ENCODE measurements at regions not wholly inside any gene's neighbourhood (a gene's known extent, or its start where the extent isn't known, plus 50 kb on each side); places are given as distances from the start of the nearest gene placed in this dataset.

- DNase-seq (ENCODE audit: low spot score): no peak
Measured at GRCh38 chr13:90738881-90739280, 608.6 kb upstream of the MIR17HG start.

DNA sequence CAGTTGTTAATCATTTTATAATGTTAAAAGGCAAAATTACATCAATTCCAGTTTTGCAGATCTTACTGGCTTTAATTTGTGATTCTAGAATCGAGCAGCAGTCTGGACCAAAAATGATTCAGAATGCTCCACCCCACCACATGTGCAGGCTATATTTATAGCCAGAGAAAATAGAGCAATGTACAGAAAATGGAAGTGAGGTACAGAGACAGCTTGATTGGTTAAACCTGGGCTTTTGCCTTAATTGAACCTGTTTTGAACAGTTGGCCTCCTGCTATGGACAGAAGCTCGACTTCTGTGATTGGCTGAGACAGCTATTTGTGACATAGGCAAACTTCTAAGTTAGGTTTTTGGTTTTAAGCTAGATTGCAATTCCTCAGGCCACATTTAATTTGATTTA, 607.4 kb upstream of the MIR17HG start:
- FAIRE-seq (no peak), DNase-seq (ENCODE audit: low spot score) (no peak)

More at GRCh38 chr13:90738881-90739280, 608.6 kb upstream of the MIR17HG start:
- no peak for FAIRE-seq

DNA sequence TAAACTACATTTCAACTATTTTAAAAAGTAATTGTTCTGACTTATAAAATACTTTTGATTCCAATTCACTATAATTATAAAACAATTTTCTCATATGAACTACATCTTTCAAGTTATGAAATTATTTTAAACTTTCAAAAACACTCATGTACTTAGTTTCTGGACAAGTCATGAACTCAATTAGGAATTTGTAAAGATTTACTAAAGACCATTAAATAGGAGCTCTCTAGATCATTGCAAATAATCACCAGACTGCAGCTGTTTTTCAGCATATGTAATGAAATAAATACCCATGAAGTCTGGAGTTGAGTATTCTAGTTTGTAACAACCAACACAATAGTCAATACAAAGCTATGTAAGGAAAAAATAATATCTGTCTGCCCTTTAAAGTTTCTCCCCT, 605.1 kb upstream of the MIR17HG start:
- FAIRE-seq (no peak), DNase-seq (ENCODE audit: low spot score) (no peak)

DNA sequence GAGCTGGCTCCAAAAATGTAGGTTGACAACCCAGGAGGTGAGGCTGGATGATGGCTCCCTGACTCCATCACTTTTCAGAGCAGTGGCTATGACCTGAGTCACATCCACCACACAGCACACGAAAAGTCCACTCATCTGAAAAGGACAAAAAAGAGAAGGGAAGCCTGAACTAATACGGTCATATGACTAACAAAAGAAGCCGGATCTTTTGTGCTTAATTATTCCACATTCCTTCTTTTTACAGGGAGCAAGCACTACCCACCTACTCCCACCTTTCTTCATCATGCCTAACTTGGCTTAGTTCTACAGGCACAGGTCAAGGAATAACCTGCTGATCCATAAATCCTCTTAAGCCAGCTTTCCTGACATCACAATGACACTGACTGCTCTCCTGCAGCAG, 601.3 kb upstream of the MIR17HG start:
- FAIRE-seq (no peak), DNase-seq (ENCODE audit: low spot score) (no peak)

DNA sequence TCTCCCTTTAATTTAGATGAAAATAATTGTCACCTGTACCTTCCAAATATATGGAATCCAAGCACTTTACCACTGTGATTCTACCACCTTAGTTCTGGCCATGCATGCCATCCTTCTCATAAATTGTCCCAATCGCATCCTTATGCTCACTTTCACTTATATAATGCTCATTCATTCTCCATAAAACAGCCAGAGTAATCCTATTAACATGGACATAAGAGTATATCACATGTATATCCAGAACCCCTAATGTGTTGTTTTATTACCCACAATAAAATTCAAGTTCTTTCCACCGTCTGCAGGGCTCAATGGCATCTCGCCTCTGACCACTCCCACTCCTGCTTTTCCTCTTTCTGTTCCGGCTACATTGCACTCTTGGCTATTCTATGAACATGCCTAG, 597.5 kb upstream of the MIR17HG start:
- no peak for DNase-seq (ENCODE audit: low spot score)

DNA sequence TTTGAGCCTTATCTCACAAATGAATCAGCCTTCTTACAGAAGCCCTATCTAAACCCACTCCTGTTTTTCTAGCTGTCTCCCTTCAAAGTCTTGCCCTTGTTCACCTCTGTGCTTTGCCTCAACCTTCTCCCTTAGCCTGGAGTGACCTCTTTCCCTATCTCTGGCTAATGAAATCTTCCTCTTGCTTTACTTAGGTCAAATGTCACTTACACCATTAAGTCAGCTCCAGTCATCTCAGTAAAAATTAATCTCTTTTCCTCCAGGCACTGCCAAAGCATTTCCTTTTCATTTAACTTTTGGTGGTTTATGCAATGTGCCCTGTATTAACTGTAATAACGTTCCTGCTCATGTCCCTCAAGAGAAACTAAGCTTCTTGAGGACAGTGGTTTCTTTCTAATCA, 596.5 kb upstream of the MIR17HG start:
- DNase-seq (ENCODE audit: low spot score) (no peak), FAIRE-seq (no peak)

More for the DNA sequence above, 597.5 kb upstream of the MIR17HG start:
- no peak for FAIRE-seq

DNA sequence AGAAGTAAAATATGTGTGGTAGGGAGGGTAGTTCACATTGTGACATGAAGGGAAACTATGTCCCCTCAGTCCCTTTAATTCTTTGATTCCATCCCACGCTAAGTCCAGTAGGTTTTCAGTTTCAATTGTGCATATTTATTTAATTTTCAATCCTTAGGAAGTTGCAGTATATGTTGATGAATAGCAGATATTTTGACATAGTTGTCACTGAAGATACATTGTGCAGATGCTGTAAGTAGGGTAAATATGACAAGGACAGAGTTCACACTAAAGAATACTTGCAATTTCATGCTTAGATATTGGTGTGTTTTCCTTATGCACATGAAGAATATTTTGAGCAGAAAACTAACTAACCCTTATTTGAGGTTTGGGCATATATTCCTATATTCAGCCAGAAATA, 595.4 kb upstream of the MIR17HG start:
- DNase-seq (ENCODE audit: low spot score) (no peak), FAIRE-seq (no peak)

GRCh38 chr13:90757127-90757680, 590.3 kb upstream of the MIR17HG start:
- no peak for FAIRE-seq
- no peak for DNase-seq (ENCODE audit: low spot score)

- DNase-seq (ENCODE audit: low spot score) (no peak), FAIRE-seq (no peak)
Measured at GRCh38 chr13:90760639-90761038, 586.8 kb upstream of the MIR17HG start.

DNA sequence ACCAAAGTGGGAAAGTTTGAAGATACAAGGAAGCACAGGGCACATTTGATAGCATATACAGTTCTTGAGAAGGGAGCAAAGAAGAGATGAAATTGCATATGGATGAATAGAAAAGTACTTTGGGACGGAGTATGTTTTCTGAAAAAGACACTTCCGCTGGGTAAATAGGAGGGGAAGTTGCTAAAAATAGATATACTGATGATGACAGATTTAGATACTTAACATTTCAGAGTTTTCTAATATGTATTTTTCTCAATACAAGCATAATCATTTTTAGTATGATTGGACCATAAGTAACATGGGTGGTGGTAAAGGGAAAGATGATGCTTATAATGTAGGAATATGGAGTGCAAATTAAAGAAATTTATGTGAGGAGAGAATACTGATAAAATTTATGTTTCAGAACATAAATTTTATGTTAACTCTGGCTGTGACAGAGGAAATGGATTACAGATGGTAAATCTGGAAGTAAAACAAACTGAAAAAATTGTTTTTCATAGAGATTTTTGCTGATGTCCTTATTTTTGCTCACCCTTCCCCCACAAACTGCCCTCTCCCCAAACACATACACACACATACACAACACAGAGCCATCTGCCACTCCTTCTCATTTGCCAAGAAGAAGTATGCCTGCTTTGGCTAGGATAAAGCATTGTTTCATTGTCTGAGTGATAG, 583.9 kb upstream of the MIR17HG start:
- DNase-seq (ENCODE audit: low spot score) (no peak), FAIRE-seq (no peak)

DNA sequence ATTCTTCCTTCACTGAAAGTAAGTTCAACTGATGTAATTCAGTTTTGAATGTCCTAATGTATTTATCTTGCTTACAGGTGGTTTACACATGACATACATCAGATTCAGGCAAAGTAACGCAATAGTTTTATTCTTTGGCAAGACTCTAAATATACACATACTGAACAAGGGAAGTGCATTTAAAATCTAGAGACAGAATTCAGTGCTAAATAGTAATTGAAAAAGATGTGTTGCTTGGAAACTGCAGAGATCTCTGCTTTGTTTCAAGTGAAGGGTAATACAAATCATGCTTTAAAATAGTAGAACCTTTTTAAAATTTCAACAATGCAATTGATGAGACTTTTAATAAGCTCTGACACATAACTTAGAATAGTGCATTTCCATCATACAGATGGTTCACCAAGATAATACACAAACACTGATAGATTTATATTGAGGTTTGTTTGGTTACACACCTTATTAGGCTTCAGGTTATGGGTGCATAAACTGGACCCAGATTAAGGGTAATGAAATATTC, 581.0 kb upstream of the MIR17HG start:
- DNase-seq (ENCODE audit: low spot score) (no peak), FAIRE-seq (no peak)

GRCh38 chr13:90768116-90768515, 579.4 kb upstream of the MIR17HG start:
- FAIRE-seq: no peak
- no peak for DNase-seq (ENCODE audit: low spot score)

- FAIRE-seq: no peak
- no peak for DNase-seq (ENCODE audit: low spot score)
Measured at GRCh38 chr13:90769387-90769786, 578.1 kb upstream of the MIR17HG start.

DNA sequence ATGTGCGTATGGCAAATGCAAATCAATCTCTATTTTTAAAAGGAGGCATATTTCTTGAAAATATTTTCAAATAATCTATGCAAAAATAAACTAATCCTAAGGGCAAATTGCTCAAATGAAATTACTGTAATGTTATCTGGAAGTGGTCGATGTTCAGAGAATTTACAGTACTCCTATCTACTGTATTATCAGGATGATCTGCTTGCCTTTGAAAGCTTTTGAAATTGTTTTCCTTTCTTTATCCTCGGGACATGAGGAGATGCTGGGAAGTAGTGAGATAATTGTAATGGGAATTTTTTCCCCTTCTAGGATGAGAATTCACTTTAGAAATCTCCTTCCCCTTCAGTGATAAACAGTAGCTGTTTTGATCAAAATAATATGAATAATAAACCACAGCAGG, 577.2 kb upstream of the MIR17HG start:
- DNase-seq (ENCODE audit: low spot score) (no peak), FAIRE-seq (no peak)

- DNase-seq (ENCODE audit: low spot score): no peak
- no peak for FAIRE-seq
Measured at GRCh38 chr13:90773681-90774080, 573.8 kb upstream of the MIR17HG start.

DNA sequence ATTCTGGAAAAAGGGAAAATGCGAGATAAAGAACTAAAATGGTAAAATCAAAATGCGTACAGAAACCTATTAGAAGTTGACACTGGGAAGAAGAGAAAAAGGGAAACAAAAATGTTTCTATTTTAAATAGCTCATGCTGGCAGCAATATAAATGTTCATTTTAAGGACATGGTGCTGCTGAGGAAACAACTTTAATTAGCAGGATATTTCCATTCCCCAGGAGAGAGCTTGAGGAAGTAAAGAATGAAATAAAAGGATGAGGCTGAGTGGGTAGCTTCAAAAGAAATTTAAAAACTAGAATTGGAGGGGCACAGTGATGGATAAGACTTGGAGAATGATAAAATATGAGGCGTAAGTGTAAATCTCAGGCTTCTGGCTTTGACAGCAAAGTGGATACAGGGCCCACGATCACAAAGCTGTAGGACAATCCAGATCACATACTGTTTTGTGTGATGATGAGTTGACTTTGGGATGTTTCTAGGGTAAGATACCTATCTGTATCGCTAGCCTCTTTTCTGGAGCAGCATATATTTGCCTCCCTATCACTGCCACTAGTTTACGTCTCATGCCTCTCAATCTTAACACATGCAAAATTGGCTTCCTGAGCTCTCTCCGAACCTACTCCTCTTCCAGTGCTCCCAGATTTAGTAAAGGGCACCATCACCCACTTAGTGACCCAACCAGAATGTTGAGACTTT, 571.3 kb upstream of the MIR17HG start:
- no peak for FAIRE-seq
- no peak for DNase-seq (ENCODE audit: low spot score)

- no peak for DNase-seq (ENCODE audit: low spot score)
- FAIRE-seq: no peak
Measured at GRCh38 chr13:90783273-90783672, 564.2 kb upstream of the MIR17HG start.

GRCh38 chr13:90787007-90787406, 560.5 kb upstream of the MIR17HG start:
- FAIRE-seq (no peak), DNase-seq (ENCODE audit: low spot score) (no peak)

GRCh38 chr13:90792335-90792734, 555.2 kb upstream of the MIR17HG start:
- FAIRE-seq (no peak), DNase-seq (ENCODE audit: low spot score) (no peak)

DNA sequence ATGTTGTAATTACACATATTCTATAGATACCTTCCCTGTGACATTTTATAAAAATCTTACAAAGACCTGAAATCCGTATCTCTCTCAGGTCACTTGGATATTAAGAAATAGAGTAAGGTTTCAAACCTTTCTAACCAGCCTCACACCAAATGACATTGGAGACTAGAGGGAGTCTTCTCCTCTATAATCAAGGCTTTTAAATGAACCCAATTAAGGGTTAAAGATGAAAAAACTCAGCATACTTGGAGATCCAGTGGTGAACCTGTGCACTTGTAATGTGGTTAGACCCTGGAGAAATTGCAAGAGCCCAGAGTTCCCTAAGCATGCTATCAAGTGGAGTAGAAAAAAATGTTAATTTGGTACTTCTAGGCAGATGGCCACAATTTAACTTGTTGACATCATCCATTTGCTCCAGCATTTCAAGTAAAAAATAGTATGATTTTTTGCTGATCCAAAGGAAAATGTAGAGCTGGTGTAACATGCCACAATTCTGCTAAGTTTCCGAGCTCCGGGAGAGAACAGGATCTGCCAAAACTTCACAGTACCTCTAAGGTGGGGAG, 554.1 kb upstream of the MIR17HG start:
- FAIRE-seq (no peak), DNase-seq (ENCODE audit: low spot score) (no peak)

GRCh38 chr13:90796474-90796873, 551.0 kb upstream of the MIR17HG start:
- DNase-seq (ENCODE audit: low spot score): no peak

DNA sequence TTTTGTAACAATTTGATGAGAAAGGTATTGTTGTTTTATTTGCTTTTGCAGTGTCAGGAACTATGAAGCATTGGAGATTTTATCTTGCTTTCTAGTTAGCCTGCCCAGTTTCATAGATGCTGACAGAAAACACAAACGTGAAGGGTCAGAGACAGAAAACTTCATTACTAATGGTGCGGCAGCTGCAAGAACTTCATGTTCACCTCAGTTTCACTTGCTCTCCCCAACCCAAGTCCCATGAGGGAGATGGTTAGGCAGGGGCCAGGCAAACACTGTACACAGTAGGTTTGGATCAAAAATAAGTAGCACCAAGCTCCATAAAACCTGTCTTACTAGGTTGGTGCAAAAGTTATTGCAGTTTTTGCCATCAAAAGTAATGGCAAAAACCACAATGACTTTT, 550.2 kb upstream of the MIR17HG start:
- FAIRE-seq (no peak), DNase-seq (ENCODE audit: low spot score) (no peak)

More at GRCh38 chr13:90796474-90796873, 551.0 kb upstream of the MIR17HG start:
- no peak for FAIRE-seq

Data from RCC 7860 (cell line).